ENCODE measurements at regions not wholly inside any gene's neighbourhood (a gene's known extent, or its start where the extent isn't known, plus 50 kb on each side); places are given as distances from the start of the nearest gene placed in this dataset.
A peak's percentile ranks its signal among the peaks of the same experiment; 100 is the strongest.

- WGBS (ENCODE audit: insufficient coverage, low lambda C conversion rate), result 100% methylated on average over 1 of the region's 4 CpGs
- no peak for DNase-seq
- Histone ChIP-seq H3K4me3 (ENCODE audit: low read length) (no peak overlapping the region), H3K36me3 (ENCODE audit: control insufficient read depth, insufficient read depth, low read length) (no peaks in the 10 kb centered on the region), H3K27me3 (ENCODE audit: control insufficient read depth, insufficient read depth, low read length) (no peaks in the 10 kb centered on the region), H3K27ac (ENCODE audit: low read length) (no peak overlapping the region), H3K4me1 (ENCODE audit: control insufficient read depth, insufficient read depth, low read length) (no peaks in the 10 kb centered on the region), H3K9me3 (ENCODE audit: control insufficient read depth, low read depth, low read length) (peaks cover 7% of the 10 kb centered on the region)
Observed at GRCh38 chr5:75002271-75002670, 50.1 kb downstream of the GCNT4 start.

GRCh38 chr5:74995926-74996325 lies 56.4 kb downstream of the GCNT4 start:
- Histone ChIP-seq H3K27me3 (ENCODE audit: control insufficient read depth, insufficient read depth, low read length) (no peaks in the 10 kb centered on the region), H3K4me3 (ENCODE audit: low read length) (no peak overlapping the region), H3K9me3 (ENCODE audit: control insufficient read depth, low read depth, low read length) (no peaks in the 10 kb centered on the region), H3K4me1 (ENCODE audit: control insufficient read depth, insufficient read depth, low read length) (no peaks in the 10 kb centered on the region), H3K27ac (ENCODE audit: low read length) (no peak overlapping the region), H3K36me3 (ENCODE audit: control insufficient read depth, insufficient read depth, low read length) (no peaks in the 10 kb centered on the region)
- no peak for DNase-seq
- no CpG with 5 or more reads among the region's 1 CpG for WGBS (ENCODE audit: insufficient coverage, low lambda C conversion rate)

GRCh38 chr5:74994826-74995225 lies 57.5 kb downstream of the GCNT4 start:
- DNase-seq, result no peak
- WGBS (ENCODE audit: insufficient coverage, low lambda C conversion rate), result no CpG with 5 or more reads among the region's 2 CpGs
- Histone ChIP-seq H3K27ac (ENCODE audit: low read length) (no peak overlapping the region), H3K36me3 (ENCODE audit: control insufficient read depth, insufficient read depth, low read length) (no peaks in the 10 kb centered on the region), H3K9me3 (ENCODE audit: control insufficient read depth, low read depth, low read length) (no peaks in the 10 kb centered on the region), H3K27me3 (ENCODE audit: control insufficient read depth, insufficient read depth, low read length) (no peaks in the 10 kb centered on the region), H3K4me3 (ENCODE audit: low read length) (no peak overlapping the region), H3K4me1 (ENCODE audit: control insufficient read depth, insufficient read depth, low read length) (no peaks in the 10 kb centered on the region)

DNA sequence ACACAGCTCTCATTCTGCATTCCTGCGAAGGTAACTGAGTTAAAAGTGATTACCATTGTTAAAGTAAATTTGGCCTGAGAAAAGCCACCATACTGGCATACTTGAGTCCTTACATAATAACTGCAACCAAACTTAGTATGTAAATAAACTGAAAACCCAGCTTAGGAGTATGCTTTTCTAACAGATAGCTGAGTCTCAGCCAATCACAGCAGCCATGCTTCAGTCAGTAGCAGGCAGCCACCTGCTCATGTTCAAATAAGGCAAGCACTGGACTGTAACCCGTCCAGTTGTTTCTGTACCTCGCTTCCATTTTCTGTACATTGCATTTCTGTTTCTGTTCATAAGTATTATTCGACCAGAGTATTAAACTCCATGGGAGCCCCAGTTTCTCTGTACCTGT lies 58.6 kb downstream of the GCNT4 start:
- H3K4me3 ChIP-seq (ENCODE audit: low read length), result no peak overlapping the region
- no peaks in the 10 kb centered on the region for H3K36me3 ChIP-seq (ENCODE audit: control insufficient read depth, insufficient read depth, low read length)
- no peaks in the 10 kb centered on the region for H3K27me3 ChIP-seq (ENCODE audit: control insufficient read depth, insufficient read depth, low read length)
- H3K9me3 ChIP-seq (ENCODE audit: control insufficient read depth, low read depth, low read length), result no peaks in the 10 kb centered on the region
- 100% methylated on average over 1 of the region's 4 CpGs for whole genome bisulfite sequencing (ENCODE audit: insufficient coverage, low lambda C conversion rate)
- no peak for DNase-seq
- no peaks in the 10 kb centered on the region for H3K4me1 ChIP-seq (ENCODE audit: control insufficient read depth, insufficient read depth, low read length)
- H3K27ac ChIP-seq (ENCODE audit: low read length), result no peak overlapping the region

DNA sequence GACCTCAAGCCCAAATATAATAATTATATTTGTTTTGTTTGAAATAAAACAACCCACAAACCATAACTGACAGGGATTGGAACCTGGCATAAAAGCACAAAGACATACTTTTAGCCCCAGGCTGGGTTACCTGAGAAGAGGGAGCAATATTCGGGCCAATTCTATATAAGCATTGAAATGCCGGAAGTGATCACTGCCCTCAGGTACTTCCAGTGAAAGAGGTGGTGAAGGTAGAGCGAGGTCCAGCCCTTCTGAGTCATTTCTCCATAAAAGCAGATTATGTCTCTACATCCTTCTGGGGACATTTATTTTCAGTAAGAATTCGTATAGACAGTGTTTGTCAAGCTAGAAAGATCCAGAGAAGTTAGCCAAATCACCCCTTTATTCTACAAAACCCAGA lies 59.6 kb downstream of the GCNT4 start:
- Histone ChIP-seq H3K9me3 (ENCODE audit: control insufficient read depth, low read depth, low read length) (no peaks in the 10 kb centered on the region), H3K27ac (ENCODE audit: low read length) (no peak overlapping the region), H3K27me3 (ENCODE audit: control insufficient read depth, insufficient read depth, low read length) (no peaks in the 10 kb centered on the region), H3K4me1 (ENCODE audit: control insufficient read depth, insufficient read depth, low read length) (no peaks in the 10 kb centered on the region), H3K36me3 (ENCODE audit: control insufficient read depth, insufficient read depth, low read length) (no peaks in the 10 kb centered on the region), H3K4me3 (ENCODE audit: low read length) (no peak overlapping the region)
- DNase-seq, result peak in 1 of 2 donors; percentile 28
- no CpG with 5 or more reads among the region's 4 CpGs for WGBS (ENCODE audit: insufficient coverage, low lambda C conversion rate)

DNA sequence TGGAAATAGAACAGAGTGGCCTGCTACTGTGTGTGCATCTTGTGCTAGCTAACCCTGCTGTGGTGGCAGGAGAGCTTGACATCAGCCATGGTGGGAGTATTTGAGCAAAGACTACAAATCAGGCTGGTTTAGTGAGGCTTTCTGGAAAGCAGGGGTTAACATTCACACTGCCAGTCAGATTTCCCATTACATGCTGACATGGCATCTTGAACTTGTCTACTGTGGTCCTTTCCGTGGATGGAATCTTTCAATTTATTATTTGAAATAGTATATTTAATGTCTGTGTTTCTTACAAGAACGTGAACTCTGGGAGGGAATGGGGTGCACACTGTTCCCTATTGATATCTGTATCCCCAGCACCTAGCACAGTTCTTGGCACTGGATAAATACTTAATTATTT lies 60.8 kb downstream of the GCNT4 start:
- Histone ChIP-seq H3K36me3 (ENCODE audit: control insufficient read depth, insufficient read depth, low read length) (no peaks in the 10 kb centered on the region), H3K27ac (ENCODE audit: low read length) (no peak overlapping the region), H3K4me3 (ENCODE audit: low read length) (no peak overlapping the region), H3K9me3 (ENCODE audit: control insufficient read depth, low read depth, low read length) (no peaks in the 10 kb centered on the region), H3K27me3 (ENCODE audit: control insufficient read depth, insufficient read depth, low read length) (no peaks in the 10 kb centered on the region), H3K4me1 (ENCODE audit: control insufficient read depth, insufficient read depth, low read length) (no peaks in the 10 kb centered on the region)
- no CpG with 5 or more reads among the region's 2 CpGs for WGBS (ENCODE audit: insufficient coverage, low lambda C conversion rate)
- DNase-seq, result no peak

- Histone ChIP-seq H3K27me3 (ENCODE audit: control insufficient read depth, insufficient read depth, low read length) (no peaks in the 10 kb centered on the region), H3K4me3 (ENCODE audit: low read length) (no peak overlapping the region), H3K36me3 (ENCODE audit: control insufficient read depth, insufficient read depth, low read length) (no peaks in the 10 kb centered on the region), H3K9me3 (ENCODE audit: control insufficient read depth, low read depth, low read length) (no peaks in the 10 kb centered on the region), H3K27ac (ENCODE audit: low read length) (no peak overlapping the region), H3K4me1 (ENCODE audit: control insufficient read depth, insufficient read depth, low read length) (no peaks in the 10 kb centered on the region)
- DNase-seq, result no peak
- WGBS (ENCODE audit: insufficient coverage, low lambda C conversion rate), result no CpG with 5 or more reads among the region's 6 CpGs
Observed at GRCh38 chr5:74990194-74990593, 62.2 kb downstream of the GCNT4 start.

- no peak for DNase-seq
- WGBS (ENCODE audit: insufficient coverage, low lambda C conversion rate), result no CpG with 5 or more reads among the region's 2 CpGs
- no peak overlapping the region for H3K4me3 ChIP-seq (ENCODE audit: low read length)
- H3K36me3 ChIP-seq (ENCODE audit: control insufficient read depth, insufficient read depth, low read length), result no peaks in the 10 kb centered on the region
- H3K9me3 ChIP-seq (ENCODE audit: control insufficient read depth, low read depth, low read length), result no peaks in the 10 kb centered on the region
- H3K27ac ChIP-seq (ENCODE audit: low read length), result no peak overlapping the region
- no peaks in the 10 kb centered on the region for H3K4me1 ChIP-seq (ENCODE audit: control insufficient read depth, insufficient read depth, low read length)
- H3K27me3 ChIP-seq (ENCODE audit: control insufficient read depth, insufficient read depth, low read length), result no peaks in the 10 kb centered on the region
Observed at GRCh38 chr5:74988273-74988983, 63.9 kb downstream of the GCNT4 start.

GRCh38 chr5:74978345-74978744 lies 74.0 kb downstream of the GCNT4 start:
- Histone ChIP-seq H3K4me1 (ENCODE audit: control insufficient read depth, insufficient read depth, low read length) (no peaks in the 10 kb centered on the region), H3K27ac (ENCODE audit: low read length) (no peak overlapping the region), H3K4me3 (ENCODE audit: low read length) (no peak overlapping the region), H3K36me3 (ENCODE audit: control insufficient read depth, insufficient read depth, low read length) (peaks cover 2% of the 10 kb centered on the region), H3K27me3 (ENCODE audit: control insufficient read depth, insufficient read depth, low read length) (no peaks in the 10 kb centered on the region), H3K9me3 (ENCODE audit: control insufficient read depth, low read depth, low read length) (no peaks in the 10 kb centered on the region)
- WGBS (ENCODE audit: insufficient coverage, low lambda C conversion rate), result 100% methylated on average over 1 of the region's 1 CpG
- DNase-seq, result no peak

DNA sequence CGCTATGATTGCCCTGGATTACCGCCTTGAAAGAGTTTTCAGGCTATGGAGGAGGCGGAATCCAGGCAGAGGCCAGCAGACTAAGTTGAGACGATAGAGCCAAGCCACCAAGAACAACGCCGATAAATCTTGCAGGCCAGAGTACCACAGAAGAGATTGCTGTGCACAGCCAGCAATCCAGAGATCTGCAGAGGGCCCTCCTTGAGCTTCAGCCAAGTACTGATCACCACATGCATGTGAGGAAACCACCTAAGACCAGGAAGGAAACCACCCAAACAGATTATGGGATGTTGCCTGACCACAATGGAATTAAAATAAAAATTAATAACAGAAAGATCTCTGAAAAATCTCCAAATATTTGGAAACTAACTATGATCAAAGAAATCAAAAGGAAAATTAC lies 74.9 kb downstream of the GCNT4 start:
- H3K4me3 ChIP-seq (ENCODE audit: low read length), result no peak overlapping the region
- no peaks in the 10 kb centered on the region for H3K9me3 ChIP-seq (ENCODE audit: control insufficient read depth, low read depth, low read length)
- H3K27ac ChIP-seq (ENCODE audit: low read length), result no peak overlapping the region
- no peak for DNase-seq
- H3K27me3 ChIP-seq (ENCODE audit: control insufficient read depth, insufficient read depth, low read length), result no peaks in the 10 kb centered on the region
- WGBS (ENCODE audit: insufficient coverage, low lambda C conversion rate), result no CpG with 5 or more reads among the region's 6 CpGs
- H3K36me3 ChIP-seq (ENCODE audit: control insufficient read depth, insufficient read depth, low read length), result peaks cover 2% of the 10 kb centered on the region
- no peaks in the 10 kb centered on the region for H3K4me1 ChIP-seq (ENCODE audit: control insufficient read depth, insufficient read depth, low read length)

- Histone ChIP-seq H3K4me1 (ENCODE audit: control insufficient read depth, insufficient read depth, low read length) (peaks cover 3% of the 10 kb centered on the region), H3K4me3 (ENCODE audit: low read length) (no peak overlapping the region), H3K27ac (ENCODE audit: low read length) (no peak overlapping the region), H3K27me3 (ENCODE audit: control insufficient read depth, insufficient read depth, low read length) (no peaks in the 10 kb centered on the region), H3K9me3 (ENCODE audit: control insufficient read depth, low read depth, low read length) (no peaks in the 10 kb centered on the region), H3K36me3 (ENCODE audit: control insufficient read depth, insufficient read depth, low read length) (peaks cover 2% of the 10 kb centered on the region)
- 100% methylated on average over 1 of the region's 3 CpGs for WGBS (ENCODE audit: insufficient coverage, low lambda C conversion rate)
- DNase-seq, result no peak
Observed at GRCh38 chr5:74976651-74977050, 75.7 kb downstream of the GCNT4 start.
